Fibroblast of lung (primary cell): ENCODE measurements at regions not wholly inside any gene's neighbourhood (a gene's known extent, or its start where the extent isn't known, plus 50 kb on each side); places are given as distances from the start of the nearest gene placed in this dataset.

Experiments used
- DNase-seq, 2 donors: peaks; one replicate each; pipeline versions ENCODE4 v3.0.0 to v3.0.0-alpha.2; 2010; ENCODE audit warnings: low read depth in 2 of 2
- H2AFZ ChIP-seq: 2 replicates; pipeline ENCODE4 v1.5.1; 2012; ENCODE audit warnings: low read length, control low read depth, inconsistent platforms
- H3K27ac ChIP-seq: 2 replicates; pipeline ENCODE4 v1.5.1; 2011; ENCODE audit warnings: low read length, control low read depth; ENCODE audit not compliant: insufficient read depth
- H3K27me3 ChIP-seq: 2 replicates; pipeline ENCODE4 v1.5.1; 2011; ENCODE audit warnings: mild to moderate bottlenecking, low read length; ENCODE audit not compliant: control insufficient read depth, insufficient read depth
- H3K36me3 ChIP-seq: 2 replicates; pipeline ENCODE4 v1.5.1; 2011; ENCODE audit warnings: low read length; ENCODE audit not compliant: control insufficient read depth, insufficient read depth
- H3K4me1 ChIP-seq: 2 replicates; pipeline ENCODE4 v1.5.1; 2011; ENCODE audit warnings: low read length; ENCODE audit not compliant: control insufficient read depth, insufficient read depth; ENCODE audit errors: extremely low read depth
- H3K4me2 ChIP-seq: 2 replicates; pipeline ENCODE4 v1.5.1; 2011; ENCODE audit warnings: low read length, control low read depth; ENCODE audit not compliant: insufficient read depth; ENCODE audit errors: extremely low read depth
- H3K4me3 ChIP-seq, 4 experiments: fragments of 200-600 bp in 1 of 4; sonication (generic) in 1 of 4; replicated peaks in 1 of 4; 2 replicates each; pipeline ENCODE4 v1.5.1; 2011 to 2016; ENCODE audit warnings: low read length in 4 of 4, low read depth in 3 of 4, mild to moderate bottlenecking in 3 of 4, control low read depth in 2 of 4, inconsistent platforms in 1 of 4, mixed read lengths in 1 of 4; ENCODE audit not compliant: insufficient read depth in 1 of 4; ENCODE audit errors: control extremely low read depth in 1 of 4
- H3K79me2 ChIP-seq: 2 replicates; pipeline ENCODE4 v1.5.1; 2012; ENCODE audit warnings: mild to moderate bottlenecking, low read length, inconsistent platforms; ENCODE audit not compliant: control insufficient read depth, insufficient read depth
- H3K9ac ChIP-seq: 2 replicates; pipeline ENCODE4 v1.5.1; 2011; ENCODE audit warnings: mild to moderate bottlenecking, low read length, control low read depth; ENCODE audit not compliant: insufficient read depth
- H3K9me3 ChIP-seq: 2 replicates; pipeline ENCODE4 v1.5.1; 2012; ENCODE audit warnings: low read depth, low read length; ENCODE audit not compliant: control insufficient read depth, insufficient read depth
- H4K20me1 ChIP-seq: 2 replicates; pipeline ENCODE4 v1.5.1; 2011; ENCODE audit warnings: low read length; ENCODE audit not compliant: control insufficient read depth, insufficient read depth; ENCODE audit errors: extremely low read depth
- EZH2 ChIP-seq: IDR thresholded peaks from 2 replicates; pipeline ENCODE4 v1.5.1; 2012; ENCODE audit warnings: low read length, control low read depth, mild to moderate bottlenecking; ENCODE audit errors: missing control alignments
- TF ChIP-seq, protein P1 (sequence below), 2 donors: IDR thresholded peaks in 1 of 2; conservative IDR thresholded peaks in 1 of 2; 1 replicate in 1 of 2; 2 replicates in 1 of 2; pipeline ENCODE4 v1.5.1; 2011 to 2012; ENCODE audit warnings: low read length in 2 of 2, control low read depth in 1 of 2, inconsistent platforms in 1 of 2, low read depth in 1 of 2, mild to moderate bottlenecking in 1 of 2

GRCh38 chr3:147758771-147759170, 349.6 kb downstream of the ZIC1 start:
- no peaks in the 10 kb centered on the region for H3K36me3 ChIP-seq
- peak; percentile 41 to 47 for DNase-seq
- H3K4me3 ChIP-seq = no peak overlapping the region
- H3K27me3 ChIP-seq = no peaks in the 10 kb centered on the region
- no peak overlapping the region for H2AFZ ChIP-seq
- TF ChIP-seq, protein P1, sequence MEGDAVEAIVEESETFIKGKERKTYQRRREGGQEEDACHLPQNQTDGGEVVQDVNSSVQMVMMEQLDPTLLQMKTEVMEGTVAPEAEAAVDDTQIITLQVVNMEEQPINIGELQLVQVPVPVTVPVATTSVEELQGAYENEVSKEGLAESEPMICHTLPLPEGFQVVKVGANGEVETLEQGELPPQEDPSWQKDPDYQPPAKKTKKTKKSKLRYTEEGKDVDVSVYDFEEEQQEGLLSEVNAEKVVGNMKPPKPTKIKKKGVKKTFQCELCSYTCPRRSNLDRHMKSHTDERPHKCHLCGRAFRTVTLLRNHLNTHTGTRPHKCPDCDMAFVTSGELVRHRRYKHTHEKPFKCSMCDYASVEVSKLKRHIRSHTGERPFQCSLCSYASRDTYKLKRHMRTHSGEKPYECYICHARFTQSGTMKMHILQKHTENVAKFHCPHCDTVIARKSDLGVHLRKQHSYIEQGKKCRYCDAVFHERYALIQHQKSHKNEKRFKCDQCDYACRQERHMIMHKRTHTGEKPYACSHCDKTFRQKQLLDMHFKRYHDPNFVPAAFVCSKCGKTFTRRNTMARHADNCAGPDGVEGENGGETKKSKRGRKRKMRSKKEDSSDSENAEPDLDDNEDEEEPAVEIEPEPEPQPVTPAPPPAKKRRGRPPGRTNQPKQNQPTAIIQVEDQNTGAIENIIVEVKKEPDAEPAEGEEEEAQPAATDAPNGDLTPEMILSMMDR (conservative IDR thresholded peaks at IDR 0.05 in 1 of 2, IDR thresholded peaks at IDR 0.05 in 1 of 2; ENCODE audit: low read depth in 1 of 2, low read length in 2 of 2) = no peak
- H3K9me3 ChIP-seq = no peaks in the 10 kb centered on the region
- no peak overlapping the region for H3K27ac ChIP-seq
- H3K4me2 ChIP-seq = no peak overlapping the region
- no peak overlapping the region for H3K9ac ChIP-seq
- H3K4me1 ChIP-seq = no peaks in the 10 kb centered on the region
- no peaks in the 10 kb centered on the region for H4K20me1 ChIP-seq
- no peaks in the 10 kb centered on the region for H3K79me2 ChIP-seq

DNA sequence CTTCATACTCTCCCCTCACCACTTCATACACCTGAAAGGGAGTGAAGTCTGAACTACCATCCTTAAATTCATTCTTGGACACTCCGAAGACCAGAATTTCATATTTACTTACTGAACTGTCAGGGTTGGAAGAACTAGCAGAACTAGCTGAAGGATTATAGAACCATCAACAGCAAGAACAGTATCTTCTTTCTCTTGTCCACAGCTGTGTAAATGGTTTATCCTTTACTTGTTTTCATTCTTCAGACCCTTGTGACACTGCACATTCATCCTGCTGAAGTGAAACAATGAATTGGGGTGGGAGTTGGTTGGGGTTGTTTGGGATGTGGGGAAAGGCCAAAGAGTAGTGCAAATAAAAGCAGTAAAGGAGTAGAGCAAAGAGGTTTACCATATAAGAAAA, 350.9 kb downstream of the ZIC1 start:
- Histone ChIP-seq H3K36me3 (no peaks in the 10 kb centered on the region), H2AFZ (no peak overlapping the region), H3K27ac (no peak overlapping the region), H3K4me3 (no peak overlapping the region), H3K4me2 (no peak overlapping the region), H4K20me1 (no peaks in the 10 kb centered on the region), H3K27me3 (no peaks in the 10 kb centered on the region), H3K79me2 (no peaks in the 10 kb centered on the region), H3K9me3 (no peaks in the 10 kb centered on the region), H3K9ac (no peak overlapping the region), H3K4me1 (no peaks in the 10 kb centered on the region)
- DNase-seq = no peak
- TF ChIP-seq, protein P1 (conservative IDR thresholded peaks at IDR 0.05 in 1 of 2, IDR thresholded peaks at IDR 0.05 in 1 of 2; ENCODE audit: low read depth in 1 of 2, low read length in 2 of 2) = no peak

GRCh38 chr3:147760941-147761340, 351.8 kb downstream of the ZIC1 start:
- no peaks in the 10 kb centered on the region for H4K20me1 ChIP-seq
- H3K4me2 ChIP-seq = no peak overlapping the region
- peak overlapping the region; percentile 9 for H2AFZ ChIP-seq
- H3K4me3 ChIP-seq = no peak overlapping the region
- no peaks in the 10 kb centered on the region for H3K27me3 ChIP-seq
- DNase-seq = peak in 1 of 2 donors; percentile 32
- no peaks in the 10 kb centered on the region for H3K36me3 ChIP-seq
- no peaks in the 10 kb centered on the region for H3K4me1 ChIP-seq
- TF ChIP-seq, protein P1 (conservative IDR thresholded peaks at IDR 0.05 in 1 of 2, IDR thresholded peaks at IDR 0.05 in 1 of 2; ENCODE audit: low read depth in 1 of 2, low read length in 2 of 2) = no peak
- TF ChIP-seq EZH2 = no peak
- no peaks in the 10 kb centered on the region for H3K9me3 ChIP-seq
- no peaks in the 10 kb centered on the region for H3K79me2 ChIP-seq
- no peak overlapping the region for H3K27ac ChIP-seq
- no peak overlapping the region for H3K9ac ChIP-seq
